Activated CD8-positive, alpha-beta memory T cell treated with anti-CD3 and anti-CD28 coated beads, Interleukin-2, amount 50 U/mL, for 4 hours (primary cell): ENCODE measurements at regions not wholly inside any gene's neighbourhood (a gene's known extent, or its start where the extent isn't known, plus 50 kb on each side); places are given as distances from the start of the nearest gene placed in this dataset.

Experiments
- DNase-seq: peaks from one replicate; pipeline ENCODE4 v3.0.0-alpha.2; 2020

- DNase-seq = no peak
These were observed 465.1 kb upstream of the HNRNPA3 start for GRCh38 chr2:176747506-176747905.

GRCh38 chr2:176747928-176748327 lies 464.7 kb upstream of the HNRNPA3 start:
- no peak for DNase-seq

- no peak for DNase-seq
These were observed 463.9 kb upstream of the HNRNPA3 start for GRCh38 chr2:176748662-176749061.

- DNase-seq = no peak
These were observed 461.0 kb upstream of the HNRNPA3 start for GRCh38 chr2:176751314-176752227.

DNA sequence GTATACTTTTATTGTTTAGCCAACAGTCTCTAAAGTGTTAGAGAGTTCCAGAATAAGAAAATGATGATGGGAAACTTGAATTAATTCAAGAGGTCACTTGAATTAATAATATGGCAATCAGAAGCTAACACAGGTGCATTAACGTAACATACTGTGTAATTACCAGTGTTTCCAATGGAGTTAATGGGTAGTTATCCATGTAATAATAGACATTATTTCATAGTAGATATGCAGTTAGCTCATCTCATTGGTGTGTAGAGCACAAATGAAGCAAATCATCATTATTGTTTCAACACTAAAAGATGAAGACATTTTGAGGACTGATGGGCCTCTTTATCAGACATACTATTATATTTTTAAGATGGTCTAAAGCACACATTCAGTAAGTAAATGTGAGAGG lies 460.3 kb upstream of the HNRNPA3 start:
- DNase-seq = no peak

GRCh38 chr2:176753205-176753604 lies 459.4 kb upstream of the HNRNPA3 start:
- no peak for DNase-seq

- no peak for DNase-seq
These were observed 458.7 kb upstream of the HNRNPA3 start for GRCh38 chr2:176753752-176754474.

DNA sequence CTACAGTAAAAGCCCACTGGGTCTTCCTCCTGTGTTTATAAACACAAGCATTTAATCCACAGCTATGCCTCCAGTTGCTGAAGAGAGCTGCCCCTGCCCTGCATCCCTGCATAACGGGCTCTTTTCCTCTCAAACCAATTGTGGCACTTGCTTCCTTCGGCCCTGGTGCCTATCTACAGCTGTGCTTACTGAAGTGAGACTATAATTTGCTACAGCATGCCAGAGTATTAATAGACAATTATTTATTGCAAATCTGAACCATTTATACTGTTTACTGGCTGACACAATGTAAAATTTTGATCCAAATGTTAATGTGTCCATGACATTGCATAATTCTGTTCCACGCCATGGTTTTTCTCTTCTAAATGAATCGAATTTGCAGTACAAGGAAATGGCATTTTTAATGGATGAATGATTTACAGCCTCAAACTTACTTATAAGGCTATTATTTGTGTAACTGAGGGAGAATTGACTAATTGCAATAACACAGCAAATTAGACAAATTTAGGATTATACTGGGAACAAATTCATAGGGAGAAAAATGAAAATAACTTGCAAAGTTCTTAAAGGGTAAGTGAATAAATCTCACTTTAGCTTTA lies 457.0 kb upstream of the HNRNPA3 start:
- DNase-seq = no peak

DNA sequence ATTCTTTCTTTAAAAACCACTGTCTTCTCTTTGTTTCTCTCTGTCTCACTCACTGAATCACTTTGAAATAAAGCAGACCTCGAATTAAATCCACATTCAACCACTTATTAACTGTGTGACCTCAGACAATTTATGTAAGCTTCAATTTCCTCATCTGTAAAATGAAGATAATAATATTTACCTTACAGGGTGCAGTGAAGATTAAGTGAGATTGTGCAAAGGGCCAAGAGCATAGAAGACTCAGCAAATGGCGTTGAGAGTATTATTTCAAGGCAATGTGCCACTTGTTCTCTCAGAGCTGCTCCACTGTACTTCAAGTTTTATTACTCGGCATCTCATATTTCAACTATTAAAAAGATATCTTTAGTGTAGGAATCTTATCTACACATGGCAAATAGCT lies 454.2 kb upstream of the HNRNPA3 start:
- no peak for DNase-seq

- no peak for DNase-seq
These were observed 452.2 kb upstream of the HNRNPA3 start for GRCh38 chr2:176760439-176760838.

DNA sequence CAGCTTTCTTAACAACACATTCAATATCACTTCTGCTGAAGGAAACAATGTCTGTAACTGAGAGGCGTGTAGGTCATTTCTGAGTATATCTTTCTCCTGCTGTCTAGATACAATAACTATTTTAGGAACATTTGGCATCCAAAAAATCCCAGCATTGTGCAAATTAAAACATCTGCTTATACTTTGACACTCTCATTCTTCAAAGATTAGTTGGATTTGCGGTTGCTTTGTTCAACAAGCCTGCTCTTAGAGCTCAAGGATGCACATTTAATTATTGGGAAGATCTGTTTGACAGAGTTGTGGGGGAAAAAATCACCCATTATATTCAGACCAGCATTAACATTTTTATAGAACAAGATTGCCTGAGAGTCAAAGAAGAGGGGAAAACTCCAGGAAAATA lies 449.5 kb upstream of the HNRNPA3 start:
- DNase-seq = no peak

DNA sequence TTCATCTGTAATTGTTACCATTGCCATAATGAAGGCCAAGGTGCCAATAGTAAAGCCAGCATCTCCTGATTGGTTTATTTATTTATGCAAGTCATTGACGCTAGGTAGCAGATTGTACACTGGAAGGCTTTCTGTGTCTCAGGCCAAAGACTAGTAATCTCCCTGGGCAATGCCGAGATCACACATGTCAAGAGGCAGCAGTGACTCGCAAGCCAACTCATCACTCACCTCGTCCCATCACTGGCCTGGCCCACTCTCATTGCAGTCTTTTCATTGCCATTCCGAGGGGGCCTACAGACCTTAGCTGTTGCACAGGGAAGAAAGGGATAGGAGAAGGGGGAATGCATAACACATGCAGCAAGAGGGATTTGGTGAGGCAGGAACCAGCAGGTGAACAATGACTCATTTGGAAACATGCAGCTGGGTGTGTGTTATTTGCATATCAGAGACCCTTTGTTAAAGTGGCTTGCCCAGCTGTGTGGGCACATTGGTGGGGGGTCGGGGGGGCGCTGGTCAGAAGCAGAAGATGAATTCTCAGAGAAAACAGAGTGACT lies 448.7 kb upstream of the HNRNPA3 start:
- no peak for DNase-seq

- no peak for DNase-seq
These were observed 447.7 kb upstream of the HNRNPA3 start for GRCh38 chr2:176764921-176765320.

DNA sequence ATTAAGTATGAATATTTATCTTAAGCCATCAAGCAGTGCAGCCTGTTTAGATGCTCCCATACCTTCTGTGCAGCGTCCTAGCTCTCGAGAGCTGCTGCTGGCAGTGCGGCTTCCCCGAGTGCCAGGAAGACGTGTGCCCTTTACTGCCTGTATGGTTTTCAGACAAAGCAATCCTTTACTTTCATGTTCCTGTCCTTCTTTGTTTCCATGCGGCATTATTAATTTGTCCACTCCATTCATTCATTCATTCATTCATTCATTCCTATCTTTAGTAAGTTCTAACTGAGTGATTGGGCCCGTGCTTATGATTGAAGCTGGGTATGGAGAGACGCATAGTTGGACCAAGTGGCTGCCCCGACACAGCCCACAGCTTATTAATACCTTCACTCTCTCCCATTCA lies 446.6 kb upstream of the HNRNPA3 start:
- no peak for DNase-seq

- DNase-seq = no peak
These were observed 444.4 kb upstream of the HNRNPA3 start for GRCh38 chr2:176768185-176768584.

DNA sequence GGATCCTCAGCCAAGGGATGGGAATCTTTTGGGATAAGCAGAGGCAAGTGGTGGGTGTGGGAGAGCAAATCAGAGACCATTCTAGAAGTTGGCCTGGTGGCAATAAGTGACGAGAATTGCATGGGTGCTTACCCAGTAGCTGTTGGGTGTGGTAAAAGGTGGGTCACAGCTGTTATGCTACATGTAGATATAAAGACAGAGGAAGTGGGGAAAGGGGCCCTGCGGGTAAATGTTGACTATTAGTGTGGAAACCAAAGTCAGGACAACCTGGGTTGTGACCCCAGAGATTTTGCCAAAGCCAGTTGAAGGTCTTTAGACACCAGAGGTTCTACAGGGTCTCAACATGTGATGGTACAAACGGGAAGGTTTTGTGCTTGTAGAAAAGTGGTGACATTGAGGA lies 443.6 kb upstream of the HNRNPA3 start:
- DNase-seq = no peak

DNA sequence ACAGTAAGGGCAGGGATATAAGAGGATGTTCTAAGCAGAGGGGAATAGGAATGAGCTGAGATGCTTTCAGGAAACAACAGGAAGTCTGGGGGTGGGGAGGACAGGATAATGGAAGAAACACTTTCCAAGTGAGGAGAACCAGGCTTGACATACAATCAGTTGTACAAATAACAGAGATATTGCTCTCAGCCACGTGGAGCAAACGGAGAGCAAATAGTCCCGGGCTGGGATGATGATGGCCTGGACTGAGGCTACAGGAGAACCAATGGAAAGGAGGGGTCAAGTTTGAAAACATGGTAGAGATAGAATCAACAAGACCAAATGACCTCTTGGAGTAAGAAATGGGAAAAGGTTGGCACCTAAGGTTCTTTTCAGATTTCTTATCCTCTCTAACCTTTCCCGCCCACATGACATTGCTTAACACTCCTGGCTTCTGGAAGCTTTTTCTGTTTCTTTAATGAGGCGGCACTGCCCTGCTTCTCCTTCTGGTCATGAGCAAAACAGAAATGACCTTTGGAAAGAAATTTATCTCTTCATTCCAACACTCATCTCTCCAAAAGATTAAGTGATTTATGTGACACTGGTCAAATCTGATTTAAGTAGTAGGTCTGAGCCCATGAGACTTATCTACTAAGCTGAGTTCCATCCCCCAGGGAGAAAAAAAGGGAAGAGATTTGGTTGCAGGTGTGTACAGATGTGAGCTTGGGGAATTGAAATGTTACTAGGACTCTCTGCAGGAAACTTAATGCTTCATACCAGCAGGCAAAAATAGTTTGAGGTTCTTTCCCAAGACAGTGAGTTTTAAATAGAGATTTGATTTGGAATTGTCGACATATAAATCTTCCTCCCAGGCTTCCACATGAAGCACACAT lies 442.9 kb upstream of the HNRNPA3 start:
- no peak for DNase-seq

DNA sequence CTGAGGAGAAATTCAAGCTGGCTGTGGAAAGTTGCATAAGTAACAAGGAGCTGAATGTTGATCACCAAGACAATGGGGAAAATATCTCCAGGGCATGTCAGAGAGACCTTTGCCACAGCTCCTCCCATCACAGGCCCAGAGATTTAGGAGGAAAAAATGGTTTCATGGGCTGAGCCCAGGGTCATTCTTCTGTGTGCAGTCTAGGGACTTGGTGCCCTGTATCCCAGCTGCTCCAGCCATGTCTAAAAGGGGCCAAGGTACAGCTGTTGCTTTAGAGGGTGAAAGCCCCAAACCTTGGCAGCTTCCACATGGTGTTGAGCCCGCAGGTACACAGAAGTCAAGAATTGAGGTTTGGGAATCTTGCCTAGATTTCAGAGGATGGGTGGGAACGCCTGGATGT lies 439.8 kb upstream of the HNRNPA3 start:
- DNase-seq = no peak

GRCh38 chr2:176774766-176775451 lies 437.7 kb upstream of the HNRNPA3 start:
- DNase-seq = no peak

DNA sequence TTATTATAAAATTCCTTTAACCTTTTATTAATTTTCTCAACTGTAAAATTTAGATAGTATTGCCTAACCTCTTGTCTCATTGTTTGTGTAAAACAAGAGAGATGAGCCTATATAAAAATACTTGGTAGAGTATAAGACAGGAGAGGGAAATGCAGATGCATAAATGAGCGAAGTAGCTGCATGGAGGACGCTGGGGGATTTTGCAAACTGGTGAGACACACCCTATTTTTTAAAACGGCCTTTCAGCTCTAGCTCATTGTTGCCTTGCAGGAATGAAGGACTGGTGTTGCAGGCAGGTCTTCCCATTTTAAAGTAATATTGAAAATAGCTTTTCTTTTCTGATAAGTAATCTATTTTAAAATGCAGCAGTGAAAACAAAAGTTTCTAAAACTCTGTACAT lies 435.3 kb upstream of the HNRNPA3 start:
- DNase-seq = no peak

- DNase-seq = no peak
These were observed 432.7 kb upstream of the HNRNPA3 start for GRCh38 chr2:176779917-176780316.

DNA sequence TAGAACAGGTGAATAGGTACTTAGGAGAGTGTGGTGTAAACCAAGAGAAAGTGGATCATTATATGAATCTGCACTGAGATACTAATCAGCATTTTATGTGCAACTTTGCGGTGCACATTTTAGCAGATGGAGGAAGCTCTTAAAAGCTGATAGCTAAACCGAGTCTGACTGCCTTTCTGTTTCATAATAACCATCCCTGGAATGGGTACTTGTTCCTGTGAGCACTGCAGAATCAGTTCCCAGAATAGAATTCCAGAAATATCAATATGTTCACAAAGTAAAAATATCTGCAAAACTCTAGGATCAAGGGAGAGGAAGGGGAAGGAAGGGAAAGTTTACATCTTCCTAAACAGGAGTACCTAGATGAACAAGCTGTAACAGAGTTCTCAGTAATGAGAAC lies 432.2 kb upstream of the HNRNPA3 start:
- DNase-seq = no peak
